HG02973 (cell line): ENCODE measurements at regions not wholly inside any gene's neighbourhood (a gene's known extent, or its start where the extent isn't known, plus 50 kb on each side); places are given as distances from the start of the nearest gene placed in this dataset.

Source experiments
- ATAC-seq: cut with Tn5 transposase; IDR thresholded peaks from one replicate; pipeline ENCODE4 v1.9.1; 2021; ENCODE audit warnings: moderate library complexity; ENCODE audit not compliant: unreplicated experiment

DNA sequence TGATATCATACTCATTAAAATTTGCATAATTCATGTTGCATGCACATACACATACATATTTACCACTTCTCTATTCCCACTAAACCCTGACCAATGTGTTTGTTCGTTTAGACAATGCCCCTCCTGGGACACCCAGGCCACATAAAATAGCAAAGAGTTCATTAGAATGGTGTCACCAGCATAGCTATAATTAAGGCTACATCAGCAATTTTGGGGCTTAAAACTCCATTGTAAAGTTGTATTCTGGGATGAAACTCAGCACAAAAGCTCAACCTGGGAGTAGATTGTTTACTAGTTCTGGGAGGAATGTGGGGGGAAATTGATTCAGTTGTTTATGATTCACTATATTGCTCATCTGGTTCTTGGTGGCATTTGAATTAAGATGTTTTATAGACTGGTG is 522.2 kb upstream of the SUCLG2 start:
- ATAC-seq, result no peak

DNA sequence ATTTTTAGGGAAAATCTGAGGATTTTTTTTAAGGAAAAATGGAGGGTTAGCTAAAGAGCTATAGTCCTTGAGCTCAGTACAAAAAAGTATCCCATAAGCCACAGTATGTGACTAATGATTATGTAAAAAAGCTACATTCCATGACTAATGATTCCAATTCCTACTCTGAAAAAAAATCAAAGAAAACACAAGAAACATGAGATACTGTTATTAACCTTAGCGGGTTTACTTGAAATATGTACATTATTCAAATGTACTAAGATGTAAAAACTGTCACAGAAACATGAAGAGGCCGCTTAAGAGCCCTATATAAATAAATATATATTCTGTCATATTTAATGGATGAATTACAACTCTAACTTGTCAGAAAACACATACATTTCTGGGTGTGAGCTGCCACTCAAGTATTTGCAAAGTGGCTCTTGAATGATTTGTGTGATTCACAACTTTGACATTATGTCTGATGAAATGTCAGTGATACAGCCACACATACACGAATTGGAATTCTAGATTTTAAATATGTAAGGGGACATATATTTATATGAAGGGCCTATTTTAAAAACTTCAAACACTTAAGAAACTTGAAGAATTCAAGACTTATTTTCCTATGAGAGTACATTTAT is 518.7 kb upstream of the SUCLG2 start:
- ATAC-seq, result no peak

DNA sequence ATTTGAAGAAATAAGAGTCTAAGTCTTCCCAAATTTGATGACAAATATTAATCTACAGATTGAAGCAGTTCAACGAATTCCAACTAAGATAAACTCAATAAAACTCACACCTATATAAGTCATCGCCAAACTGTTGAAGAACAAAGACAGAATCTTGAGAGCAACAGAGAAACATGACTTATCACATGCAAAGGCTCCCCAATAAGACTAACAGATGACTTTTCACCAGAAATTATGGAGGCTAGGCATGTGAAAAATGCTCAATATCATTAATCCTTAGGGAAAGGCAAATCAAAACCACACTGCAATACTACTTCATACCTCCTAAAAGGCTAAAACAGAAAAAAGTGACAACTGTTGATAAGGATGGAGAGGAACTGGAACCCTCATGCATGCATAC is 517.6 kb upstream of the SUCLG2 start:
- ATAC-seq, result no peak

DNA sequence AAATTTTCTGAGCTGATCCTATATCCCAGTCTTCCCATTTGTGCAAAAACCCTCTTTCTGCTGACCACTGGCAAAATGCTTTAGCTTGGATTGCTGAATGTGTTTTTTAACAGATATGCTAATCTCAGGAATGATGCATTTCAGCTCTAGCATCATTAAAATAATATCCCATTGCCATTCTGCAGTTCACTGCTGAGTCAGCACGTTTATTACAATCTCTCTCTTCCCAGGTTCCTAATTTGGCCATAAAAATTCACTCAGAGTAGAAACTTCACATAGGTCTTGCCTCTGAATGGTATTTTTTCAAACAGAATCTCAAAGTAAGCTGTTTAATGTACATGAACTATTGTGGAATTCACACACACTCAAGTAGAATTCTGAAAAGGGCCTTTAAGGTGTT is 509.6 kb upstream of the SUCLG2 start:
- ATAC-seq, result no peak

DNA sequence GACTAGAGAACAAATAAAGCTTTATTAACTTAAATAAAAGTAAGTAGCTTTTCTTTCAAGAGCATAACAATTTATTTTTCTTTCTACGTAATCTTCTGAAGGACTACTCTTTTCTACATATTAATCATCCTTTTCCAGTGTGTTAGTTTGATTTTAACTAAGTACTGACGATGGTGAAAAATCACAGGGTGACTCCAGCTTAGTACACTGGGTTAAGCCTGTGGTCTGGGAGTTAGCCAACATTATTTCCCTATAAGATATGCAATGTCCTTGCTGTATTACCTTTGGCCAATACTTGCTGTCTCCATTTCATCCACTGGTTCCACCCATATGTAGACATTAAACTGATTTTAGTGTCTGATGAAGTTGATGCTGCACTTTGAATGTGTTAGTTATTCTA is 508.6 kb upstream of the SUCLG2 start:
- ATAC-seq, result no peak

DNA sequence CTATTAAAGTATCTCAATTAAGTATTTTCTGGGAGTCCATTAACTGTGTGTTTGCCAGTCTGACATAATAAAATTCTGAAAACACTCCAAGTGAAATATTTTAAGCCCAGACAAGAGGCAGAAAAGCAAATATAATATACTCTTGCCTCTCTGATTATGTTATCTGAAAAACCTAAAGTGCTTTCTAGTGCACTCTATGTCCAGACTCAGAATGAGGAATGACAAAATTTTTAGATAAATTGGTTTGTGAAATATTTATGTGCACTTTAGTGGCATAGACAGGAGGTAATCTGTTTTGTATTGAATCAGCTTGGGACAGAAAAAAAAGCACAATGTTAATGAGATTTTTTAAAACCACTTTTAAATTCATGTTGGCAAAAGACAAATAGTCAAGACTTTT is 508.2 kb upstream of the SUCLG2 start:
- ATAC-seq, result no peak

DNA sequence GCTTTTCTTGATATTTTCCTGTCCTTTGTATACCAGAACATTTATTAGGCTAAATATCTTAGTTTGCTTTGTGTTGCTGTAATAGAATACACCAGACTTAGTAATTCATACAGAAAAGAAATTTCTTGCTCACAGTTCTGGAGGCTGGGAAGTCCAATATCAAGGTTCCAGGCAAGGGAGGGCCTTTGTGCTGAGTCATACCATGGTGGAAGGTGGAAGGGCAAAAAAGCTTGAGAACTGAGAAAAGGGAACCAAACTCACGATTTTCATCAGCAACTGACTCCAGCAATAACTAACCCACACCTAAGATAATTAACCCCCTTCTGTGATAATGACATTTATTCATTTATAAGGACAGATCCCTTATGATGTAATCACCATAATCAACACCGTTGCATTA is 496.9 kb upstream of the SUCLG2 start:
- ATAC-seq, result no peak

DNA sequence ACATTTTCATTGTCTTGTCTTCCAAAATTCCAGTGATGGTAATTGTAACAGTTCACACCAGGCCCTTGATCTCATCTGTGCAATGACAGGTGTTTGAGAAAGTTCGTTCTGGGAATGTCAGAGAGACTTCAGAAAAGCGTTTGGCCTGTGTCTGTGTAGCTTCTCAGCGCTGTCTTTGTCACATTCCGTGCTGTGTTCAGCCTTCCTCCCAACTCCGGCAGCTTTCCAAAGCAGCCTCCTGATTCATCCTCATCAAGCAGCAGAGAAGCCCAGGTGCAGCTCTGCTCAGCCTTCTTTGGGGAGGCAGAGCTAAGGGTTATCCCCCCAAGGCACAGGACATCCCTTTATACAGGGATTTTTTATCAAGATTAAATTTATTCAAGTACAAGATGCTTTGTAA is 494.0 kb upstream of the SUCLG2 start:
- no peak for ATAC-seq

DNA sequence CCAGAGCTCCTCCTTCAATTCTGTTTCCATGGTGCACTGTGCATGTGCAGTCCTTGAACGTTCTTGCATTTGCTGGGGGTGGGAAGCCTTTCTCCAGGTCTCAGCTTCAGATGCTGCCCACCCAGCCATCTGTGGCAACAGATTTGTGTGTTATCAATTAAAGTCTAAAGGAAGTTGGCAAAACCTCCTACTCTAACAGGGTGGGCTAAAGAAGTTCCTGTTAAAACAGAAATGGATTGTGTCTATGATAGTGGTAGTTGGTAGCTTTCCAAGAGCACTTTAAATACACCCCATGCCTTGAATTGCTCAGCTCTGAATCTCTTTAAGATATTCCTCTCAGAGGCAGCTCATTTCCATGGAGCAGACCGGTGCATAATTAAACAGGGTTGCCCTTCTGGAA is 488.0 kb upstream of the SUCLG2 start:
- ATAC-seq, result no peak

DNA sequence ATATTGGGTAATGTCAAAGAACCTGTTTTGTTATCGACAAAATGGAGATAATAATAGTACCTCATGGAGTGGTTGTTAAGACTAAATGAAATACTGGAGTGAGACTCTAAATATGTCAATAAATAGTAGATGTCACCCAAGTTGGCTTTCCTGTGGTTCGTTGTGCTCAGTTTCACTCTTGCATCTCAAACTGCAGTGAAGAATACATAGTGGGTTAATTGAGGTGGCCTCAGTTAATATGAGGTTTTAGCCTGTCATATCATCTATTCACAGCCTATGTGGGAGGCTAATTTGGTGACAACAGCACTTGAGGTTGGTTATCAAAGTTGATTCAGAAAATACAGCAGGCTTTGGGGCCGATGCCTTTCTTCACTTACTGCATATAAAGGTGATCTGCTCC is 485.5 kb upstream of the SUCLG2 start:
- no peak for ATAC-seq

DNA sequence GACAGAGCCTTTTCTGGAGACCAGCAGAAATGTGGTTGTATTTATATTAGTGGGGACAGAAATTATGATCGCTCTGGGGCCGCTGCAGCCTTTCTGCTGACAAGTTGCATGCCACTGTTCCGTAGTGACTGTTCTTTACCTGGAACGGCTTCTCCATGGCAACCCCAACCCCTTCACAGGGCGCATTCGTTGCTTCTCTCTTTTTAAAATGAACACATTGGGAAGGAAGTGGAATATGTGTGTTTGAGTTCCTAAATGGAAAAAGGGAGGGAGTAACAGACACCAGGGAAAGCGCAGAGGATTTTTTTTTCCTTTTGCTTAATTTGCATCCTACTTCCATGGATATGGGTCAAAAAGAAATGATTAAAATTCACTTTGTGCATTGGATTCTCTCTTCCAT is 482.0 kb upstream of the SUCLG2 start:
- no peak for ATAC-seq

DNA sequence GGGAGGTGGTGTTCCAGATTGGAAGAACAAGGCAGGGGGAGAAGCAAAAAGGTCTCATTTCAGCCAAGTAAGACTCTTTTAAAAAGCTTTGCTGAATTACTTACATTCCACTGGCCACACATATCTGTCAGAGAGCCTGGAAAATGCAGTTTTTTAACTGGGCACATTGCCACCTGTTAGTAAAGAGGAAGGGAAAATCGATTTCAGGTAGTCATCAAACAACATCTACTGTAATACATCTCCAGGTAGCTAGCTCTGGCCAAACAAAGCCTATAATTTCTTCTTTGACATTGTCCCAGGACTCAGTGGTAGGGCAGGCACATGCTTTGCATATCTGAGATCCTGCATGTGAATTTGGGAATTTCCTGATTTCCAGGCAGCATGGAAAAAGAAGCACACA is 480.7 kb upstream of the SUCLG2 start:
- ATAC-seq, result no peak

DNA sequence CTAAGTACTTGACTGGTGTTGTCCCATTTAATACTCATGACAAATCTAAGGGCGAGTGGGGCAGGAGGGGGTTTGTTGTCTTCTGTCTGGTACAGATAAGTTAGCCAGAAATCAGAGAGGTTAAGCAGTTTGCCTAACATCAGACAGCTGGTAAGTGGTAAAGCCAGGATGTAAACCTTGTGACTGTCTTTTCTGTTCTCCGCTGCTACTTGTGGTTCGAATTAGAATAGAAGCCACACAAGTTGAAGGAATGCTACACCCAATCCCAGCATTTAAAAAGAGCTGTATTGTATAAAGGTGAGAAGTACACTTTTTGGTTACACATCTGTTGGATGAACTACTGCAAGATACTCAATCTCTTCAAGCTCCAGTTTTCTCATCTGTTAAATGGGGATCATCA is 474.7 kb upstream of the SUCLG2 start:
- ATAC-seq, result no peak

DNA sequence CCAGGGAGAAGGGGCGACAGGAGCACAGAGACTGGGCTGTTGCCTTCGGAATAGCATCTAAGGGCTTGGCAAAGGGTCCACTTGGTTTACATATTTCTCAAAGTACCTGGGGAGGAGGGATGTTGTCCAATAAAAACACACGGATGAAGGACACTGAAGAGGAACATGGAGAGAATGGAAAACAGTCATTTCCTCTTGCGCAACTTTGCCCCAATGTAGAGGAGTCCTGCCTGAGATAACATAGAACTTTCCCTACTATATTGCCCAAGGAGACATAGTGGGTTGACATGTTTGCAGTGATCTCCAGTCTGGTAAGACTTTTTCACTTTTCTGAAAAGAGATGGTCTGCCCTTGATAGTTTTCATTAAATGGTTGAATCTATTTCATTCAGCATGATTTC is 468.8 kb upstream of the SUCLG2 start:
- no peak for ATAC-seq

DNA sequence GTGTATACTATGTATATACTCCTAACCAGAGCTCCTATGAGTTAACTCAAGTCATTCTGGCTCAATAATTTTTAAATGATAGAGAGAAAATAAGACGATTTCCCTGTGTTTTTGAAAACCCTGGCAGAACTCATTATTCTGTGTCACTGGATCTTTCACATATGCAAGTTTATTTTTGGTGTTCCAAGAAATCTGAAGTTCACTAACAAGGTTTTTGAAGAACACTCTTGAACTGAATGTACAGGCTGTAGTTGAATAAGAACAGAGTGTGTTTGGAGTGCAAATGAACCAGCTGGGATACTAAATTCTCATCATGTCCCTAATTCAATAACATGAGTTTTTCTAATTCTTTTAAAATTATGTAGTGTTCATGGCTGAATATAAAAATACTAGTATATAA is 466.9 kb upstream of the SUCLG2 start:
- no peak for ATAC-seq

DNA sequence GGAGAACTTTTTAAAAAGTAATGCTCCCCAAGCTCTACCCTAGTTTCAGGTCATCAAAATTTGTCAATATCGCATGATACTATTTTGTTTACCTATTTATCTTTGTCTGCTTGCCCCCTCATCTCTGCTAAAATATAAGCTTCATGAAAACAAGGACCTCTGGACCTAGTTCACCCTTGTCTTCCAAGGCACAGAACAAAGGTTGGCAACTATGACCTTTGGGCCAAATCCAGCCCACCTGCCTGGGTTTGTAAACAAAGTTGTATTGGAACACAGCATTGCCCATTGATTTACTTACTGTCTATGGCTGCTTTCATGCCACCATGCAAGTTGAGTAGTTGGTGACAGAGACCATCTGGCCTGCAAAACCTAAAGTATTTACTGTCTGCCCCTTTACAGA is 462.2 kb upstream of the SUCLG2 start:
- ATAC-seq, result no peak

DNA sequence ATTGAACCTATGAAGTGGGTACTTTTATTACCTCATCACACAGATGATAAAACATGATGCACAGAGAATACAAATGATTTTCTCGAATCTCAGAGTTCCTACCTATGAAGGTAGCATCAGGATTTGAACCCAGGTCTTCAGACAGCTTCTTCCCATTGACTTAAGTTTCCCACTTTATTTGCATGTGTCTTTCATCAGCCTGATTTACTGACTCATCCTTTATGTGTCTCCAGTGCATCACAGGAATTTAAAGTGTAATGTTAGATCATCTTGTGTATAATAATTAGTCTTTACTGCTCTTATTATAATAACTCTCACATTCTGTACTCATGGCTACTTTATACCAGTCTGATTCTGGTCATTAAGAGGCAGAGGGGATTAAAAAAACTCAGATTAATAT is 449.4 kb upstream of the SUCLG2 start:
- ATAC-seq, result no peak

DNA sequence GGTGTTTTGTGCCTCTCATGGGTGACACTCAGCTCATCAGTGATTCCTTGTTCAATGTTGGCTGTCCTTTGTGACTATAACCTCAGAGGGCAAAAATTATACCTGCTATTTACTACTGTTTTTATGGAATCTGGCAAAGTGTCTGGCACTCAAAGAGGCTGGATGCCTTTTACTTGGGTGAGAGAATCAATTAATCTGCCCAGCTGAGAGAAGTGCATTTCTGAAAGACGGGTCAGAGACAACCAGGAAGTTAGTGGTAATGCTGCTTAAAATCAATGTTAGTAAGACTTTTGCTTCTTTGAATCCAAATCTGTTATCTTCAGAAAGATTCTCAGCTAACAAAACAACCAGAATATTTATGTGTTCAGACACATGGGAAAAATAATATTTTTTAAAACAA is 436.2 kb upstream of the SUCLG2 start:
- ATAC-seq, result no peak

DNA sequence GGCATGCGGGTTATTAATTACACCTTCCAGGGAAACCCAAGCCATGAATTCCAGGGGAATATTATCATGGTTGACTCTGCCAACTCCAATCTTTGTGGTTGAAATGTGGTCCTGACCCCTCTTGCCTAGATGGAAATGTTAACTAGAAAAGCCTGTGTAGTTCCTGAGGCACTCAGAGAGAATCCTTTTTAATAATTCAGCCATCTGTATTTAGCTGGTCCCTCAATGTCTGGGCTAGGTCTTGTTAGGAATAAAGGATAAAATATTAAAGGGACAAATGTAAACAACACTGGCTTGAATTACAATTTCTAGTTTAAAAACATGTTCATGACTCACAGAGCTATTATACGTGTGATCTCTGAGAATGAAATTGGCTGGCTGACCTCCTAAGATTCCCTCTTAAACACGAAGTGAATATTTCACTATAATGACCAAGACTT is 435.2 kb upstream of the SUCLG2 start:
- ATAC-seq, result no peak

DNA sequence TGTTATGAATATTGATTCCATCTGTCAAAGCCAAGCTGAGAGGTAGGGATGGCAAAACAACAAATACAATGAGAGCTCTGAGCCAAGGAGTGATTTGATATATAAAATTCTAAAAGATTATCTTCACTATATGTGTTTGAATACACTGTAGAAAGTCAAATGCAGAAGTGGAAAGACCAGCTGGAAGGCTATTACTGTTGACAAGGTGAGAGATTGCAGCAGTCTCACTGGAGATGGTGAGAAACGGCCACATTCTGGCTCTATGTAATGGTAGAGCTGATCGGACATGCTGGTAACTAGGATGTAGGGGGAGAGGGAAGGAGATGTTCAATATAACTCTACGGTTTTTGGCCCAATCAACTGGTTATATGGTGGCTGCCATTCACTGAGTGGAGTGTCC is 434.2 kb upstream of the SUCLG2 start:
- ATAC-seq, result no peak

DNA sequence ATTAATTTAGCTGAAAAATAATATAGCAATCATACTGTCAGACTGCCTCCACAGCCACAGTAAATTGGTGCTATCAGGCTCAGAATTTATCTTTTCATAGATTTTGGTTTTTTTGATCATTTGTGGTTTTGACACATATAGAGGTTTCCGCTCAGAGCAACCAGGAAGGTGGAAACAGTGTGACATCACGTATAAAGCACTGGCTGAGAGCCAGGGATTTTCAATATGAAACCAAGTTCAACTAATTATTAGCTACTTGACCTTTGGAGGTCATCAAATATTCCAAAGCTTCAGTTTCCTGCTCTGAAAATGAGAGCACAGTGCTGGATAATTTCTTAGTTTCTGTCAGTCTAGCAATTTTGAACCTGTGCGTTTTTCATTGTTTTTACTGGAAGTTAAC is 433.8 kb upstream of the SUCLG2 start:
- ATAC-seq, result no peak

DNA sequence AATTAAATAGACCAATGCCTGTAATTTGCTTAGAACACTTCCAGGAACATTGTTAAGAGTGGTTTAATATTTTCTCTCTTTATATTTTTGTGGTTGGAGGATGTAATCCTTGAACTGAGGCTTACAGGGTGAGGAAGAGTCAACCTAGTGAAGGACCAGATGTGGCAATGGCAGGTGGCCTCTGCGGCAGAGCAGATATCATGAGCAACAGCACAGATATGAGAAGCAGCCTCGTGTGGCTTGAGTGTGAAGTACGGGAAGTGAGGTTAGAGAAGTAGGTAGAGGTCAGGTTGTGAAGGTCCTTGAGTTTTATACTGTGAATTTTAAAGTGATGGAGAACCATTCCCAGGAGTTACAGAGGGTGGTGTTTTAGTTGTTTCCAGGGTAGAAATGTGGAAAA is 417.6 kb upstream of the SUCLG2 start:
- no peak for ATAC-seq

DNA sequence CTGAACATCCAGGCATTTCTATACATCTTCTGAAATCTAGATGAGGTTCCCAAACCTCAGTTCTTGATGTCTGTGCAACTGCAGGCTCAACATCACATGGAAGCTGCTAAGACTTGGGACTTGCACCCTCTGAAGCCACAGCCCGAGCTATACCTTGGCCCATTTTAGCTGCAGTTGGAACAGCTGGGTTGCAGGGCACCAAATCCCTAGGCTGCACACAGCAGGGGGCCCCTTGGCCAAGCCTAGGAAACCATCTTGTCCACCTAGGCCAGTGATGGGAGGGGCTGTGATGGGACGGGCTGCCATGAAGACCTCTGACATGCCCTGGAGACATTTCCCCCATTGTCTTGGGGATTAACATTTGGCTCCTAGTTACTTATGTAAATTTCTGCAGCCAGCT is 415.8 kb upstream of the SUCLG2 start:
- no peak for ATAC-seq

DNA sequence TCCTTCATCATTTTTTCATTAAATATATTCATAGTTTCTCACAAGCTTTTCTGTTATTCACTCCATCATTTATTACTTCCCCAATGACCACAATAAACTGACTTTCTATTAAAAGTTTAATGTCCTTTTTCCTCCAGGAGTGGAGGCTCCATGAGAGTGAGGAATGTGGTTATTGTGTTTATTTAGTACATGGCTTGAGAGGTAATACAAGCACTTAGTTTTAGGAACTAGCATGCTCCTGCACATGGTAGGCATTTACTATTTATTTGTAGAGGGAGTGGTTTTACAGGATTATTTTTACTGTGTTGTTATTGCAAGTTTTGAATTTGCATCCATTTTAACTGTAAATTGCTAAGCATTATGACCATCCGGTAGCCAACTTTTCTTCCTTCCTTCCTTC is 412.9 kb upstream of the SUCLG2 start:
- no peak for ATAC-seq
